Gastroesophageal sphincter (tissue), 3 donors: ENCODE measurements at regions not wholly inside any gene's neighbourhood (a gene's known extent, or its start where the extent isn't known, plus 50 kb on each side); places are given as distances from the start of the nearest gene placed in this dataset.

Experiments
- CTCF ChIP-seq, 4 experiments: fragments of 200-600 bp in 2 of 4; fragments of 450-650 bp in 2 of 4; sonication (generic) in 1 of 4; IDR thresholded peaks; one replicate each; pipeline ENCODE4 v1.5.1; 2017 to 2019; ENCODE audit warnings: antibody characterized with exemption in 4 of 4, mild to moderate bottlenecking in 2 of 4, moderate library complexity in 2 of 4
- POLR2AphosphoS5 ChIP-seq: sonication (generic); formaldehyde crosslinking; IDR thresholded peaks from one replicate; pipeline ENCODE4 v1.6.1; 2017; ENCODE audit warnings: antibody characterized with exemption

GRCh38 chr6:90907931-90908655 is 321.2 kb upstream of the MAP3K7 start:
- no peak for TF ChIP-seq CTCF (IDR thresholded peaks at IDR 0.05)
- no peak for TF ChIP-seq POLR2AphosphoS5
